HepG2 (cell line): ENCODE measurements at regions not wholly inside any gene's neighbourhood (a gene's known extent, or its start where the extent isn't known, plus 50 kb on each side); places are given as distances from the start of the nearest gene placed in this dataset.

Experiments used
- ADNP ChIP-seq: sonication (generic); formaldehyde crosslinking; IDR thresholded peaks from 2 replicates; pipeline ENCODE4 v1.4.0; 2020; ENCODE audit warnings: missing genetic modification reagents
- ASH2L ChIP-seq: fragments of 300-600, 200-600 bp; sonication (generic); IDR thresholded peaks from 2 replicates; pipeline ENCODE4 v1.7.0; 2017; ENCODE audit warnings: low read depth, mild to moderate bottlenecking, moderate library complexity, mixed read lengths, low read length; ENCODE audit not compliant: insufficient read length
- BCL6 ChIP-seq: IDR thresholded peaks from 2 replicates; pipeline ENCODE4 v1.6.1; 2016; ENCODE audit warnings: missing genetic modification reagents, missing compliant biosample characterization
- DMAP1 ChIP-seq: IDR thresholded peaks from 2 replicates; pipeline ENCODE4 v1.6.1; 2016
- ELF1 ChIP-seq: sonication (generic); formaldehyde crosslinking; IDR thresholded peaks from 2 replicates; pipeline ENCODE4 v1.4.0; 2020; ENCODE audit warnings: missing genetic modification reagents
- FOXO1 ChIP-seq: sonication (generic); formaldehyde crosslinking; IDR thresholded peaks from 2 replicates; pipeline ENCODE4 v1.4.0; 2020; ENCODE audit warnings: missing genetic modification reagents
- GATAD2A ChIP-seq: IDR thresholded peaks from 2 replicates; pipeline ENCODE4 v1.6.1; 2016
- HOXA3 ChIP-seq: sonication (generic); formaldehyde crosslinking; IDR thresholded peaks from 2 replicates; pipeline ENCODE4 v1.5.0; 2020; ENCODE audit warnings: missing genetic modification reagents
- STAG1 ChIP-seq: sonication (generic); formaldehyde crosslinking; IDR thresholded peaks from 2 replicates; pipeline ENCODE4 v1.4.0; 2020; ENCODE audit warnings: missing genetic modification reagents
- TP53 ChIP-seq: sonication (generic); formaldehyde crosslinking; conservative IDR thresholded peaks from 2 replicates; pipeline ENCODE4 v1.4.0; 2020; ENCODE audit warnings: missing genetic modification reagents
- YEATS4 ChIP-seq: sonication (generic); formaldehyde crosslinking; IDR thresholded peaks from 2 replicates; pipeline ENCODE4 v1.4.0; 2020; ENCODE audit warnings: missing genetic modification reagents, borderline replicate concordance
- ZNF230 ChIP-seq: sonication (generic); formaldehyde crosslinking; IDR thresholded peaks from 2 replicates; pipeline ENCODE4 v1.4.0; 2020; ENCODE audit warnings: mild to moderate bottlenecking, missing genetic modification reagents
- ZNF232 ChIP-seq: sonication (generic); formaldehyde crosslinking; IDR thresholded peaks from 2 replicates; pipeline ENCODE4 v1.4.0; 2020; ENCODE audit warnings: missing genetic modification reagents, borderline replicate concordance
- ZNF598 ChIP-seq: sonication (generic); formaldehyde crosslinking; IDR thresholded peaks from 2 replicates; pipeline ENCODE4 v1.5.1; 2020; ENCODE audit warnings: mild to moderate bottlenecking, missing genetic modification reagents, borderline replicate concordance
- ZNF619 ChIP-seq: sonication (generic); formaldehyde crosslinking; IDR thresholded peaks from 2 replicates; pipeline ENCODE4 v1.4.0; 2020; ENCODE audit warnings: mild to moderate bottlenecking, missing genetic modification reagents
- ZNF816 ChIP-seq: sonication (generic); formaldehyde crosslinking; IDR thresholded peaks from 2 replicates; pipeline ENCODE4 v1.8.0; 2022; ENCODE audit warnings: missing genetic modification reagents, mild to moderate bottlenecking, borderline replicate concordance
- ZSCAN31 ChIP-seq: sonication (generic); formaldehyde crosslinking; IDR thresholded peaks from 2 replicates; pipeline ENCODE4 v1.5.0; 2020; ENCODE audit warnings: low read depth, mild to moderate bottlenecking, missing genetic modification reagents
- TF ChIP-seq, protein P1 (sequence below): IDR thresholded peaks from 2 replicates; pipeline ENCODE4 v1.6.1; 2016
- TF ChIP-seq, protein P2 (sequence below): IDR thresholded peaks from 2 replicates; pipeline ENCODE4 v1.6.1; 2016; ENCODE audit warnings: mild to moderate bottlenecking
- TF ChIP-seq, protein P3 (sequence below): sonication (generic); formaldehyde crosslinking; IDR thresholded peaks from 2 replicates; pipeline ENCODE4 v1.5.1; 2020; ENCODE audit warnings: mild to moderate bottlenecking, missing genetic modification reagents
- TF ChIP-seq, protein P4 (sequence below): IDR thresholded peaks from 2 replicates; pipeline ENCODE4 v1.4.0; 2020; ENCODE audit warnings: mild to moderate bottlenecking, missing genetic modification reagents

DNA sequence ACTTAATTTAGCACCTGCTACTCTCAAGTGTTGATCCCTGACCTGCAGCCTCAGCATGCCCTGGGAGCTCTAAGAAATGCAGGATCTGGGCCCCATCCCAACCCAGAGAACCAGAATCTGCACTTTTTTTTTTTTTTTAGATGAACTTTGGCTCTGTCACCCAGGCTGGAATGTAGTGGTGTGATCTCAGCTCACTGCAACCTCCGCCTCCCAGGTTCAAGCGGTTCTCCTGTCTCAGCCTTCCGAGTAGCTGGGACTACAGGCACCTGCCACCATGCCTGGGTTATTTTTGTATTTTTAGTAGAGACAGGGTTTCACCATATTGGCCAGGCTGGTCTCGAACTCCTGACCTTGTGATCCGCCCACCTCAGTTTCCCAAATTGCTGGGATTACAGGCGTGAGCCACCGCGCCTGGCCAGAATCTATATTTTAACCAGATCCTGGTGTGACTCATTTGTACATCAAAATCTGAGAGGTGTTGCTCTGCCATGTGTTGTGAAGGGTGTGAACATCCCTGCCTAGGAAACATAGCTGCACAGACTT is 92.4 kb upstream of the SH3BP4 start (continued):
- TF ChIP-seq, protein P1, sequence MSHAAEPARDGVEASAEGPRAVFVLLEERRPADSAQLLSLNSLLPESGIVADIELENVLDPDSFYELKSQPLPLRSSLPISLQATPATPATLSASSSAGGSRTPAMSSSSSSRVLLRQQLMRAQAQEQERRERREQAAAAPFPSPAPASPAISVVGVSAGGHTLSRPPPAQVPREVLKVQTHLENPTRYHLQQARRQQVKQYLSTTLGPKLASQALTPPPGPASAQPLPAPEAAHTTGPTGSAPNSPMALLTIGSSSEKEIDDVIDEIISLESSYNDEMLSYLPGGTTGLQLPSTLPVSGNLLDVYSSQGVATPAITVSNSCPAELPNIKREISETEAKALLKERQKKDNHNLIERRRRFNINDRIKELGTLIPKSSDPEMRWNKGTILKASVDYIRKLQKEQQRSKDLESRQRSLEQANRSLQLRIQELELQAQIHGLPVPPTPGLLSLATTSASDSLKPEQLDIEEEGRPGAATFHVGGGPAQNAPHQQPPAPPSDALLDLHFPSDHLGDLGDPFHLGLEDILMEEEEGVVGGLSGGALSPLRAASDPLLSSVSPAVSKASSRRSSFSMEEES: peak; percentile 8; the same call in 1 of the 2 replicates
- TF ChIP-seq, protein P2, sequence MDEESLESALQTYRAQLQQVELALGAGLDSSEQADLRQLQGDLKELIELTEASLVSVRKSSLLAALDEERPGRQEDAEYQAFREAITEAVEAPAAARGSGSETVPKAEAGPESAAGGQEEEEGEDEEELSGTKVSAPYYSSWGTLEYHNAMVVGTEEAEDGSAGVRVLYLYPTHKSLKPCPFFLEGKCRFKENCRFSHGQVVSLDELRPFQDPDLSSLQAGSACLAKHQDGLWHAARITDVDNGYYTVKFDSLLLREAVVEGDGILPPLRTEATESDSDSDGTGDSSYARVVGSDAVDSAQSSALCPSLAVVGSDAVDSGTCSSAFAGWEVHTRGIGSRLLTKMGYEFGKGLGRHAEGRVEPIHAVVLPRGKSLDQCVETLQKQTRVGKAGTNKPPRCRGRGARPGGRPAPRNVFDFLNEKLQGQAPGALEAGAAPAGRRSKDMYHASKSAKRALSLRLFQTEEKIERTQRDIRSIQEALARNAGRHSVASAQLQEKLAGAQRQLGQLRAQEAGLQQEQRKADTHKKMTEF (CRISPR knock-in tag): peak; percentile 65
- TF ChIP-seq TP53 (CRISPR knock-in tag) (0 out of 2 replicates have a peak, but pooled peaks have one; percentile 26), ZNF816 (CRISPR knock-in tag) (peak; percentile 67; the same call in 1 of the 2 replicates), ZSCAN31 (peak; percentile 64; the same call in 1 of the 2 replicates), ZNF232 (CRISPR knock-in tag) (0 out of 2 replicates have a peak, but pooled peaks have one; percentile 84), YEATS4 (peak; percentile 54; the same call in 1 of the 2 replicates), HOXA3 (CRISPR knock-in tag) (peak; percentile 80), STAG1 (CRISPR knock-in tag) (peak; percentile 16), ZNF598 (CRISPR knock-in tag) (0 out of 2 replicates have a peak, but pooled peaks have one; percentile 42), ELF1 (CRISPR knock-in tag) (0 out of 2 replicates have a peak, but pooled peaks have one; percentile 19), ASH2L (peak; percentile 38), ADNP (CRISPR knock-in tag) (peak; percentile 75; the same call in 1 of the 2 replicates), BCL6 (0 out of 2 replicates have a peak, but pooled peaks have one; percentile 6), FOXO1 (CRISPR knock-in tag) (peak; percentile 47; the same call in 1 of the 2 replicates), DMAP1 (CRISPR knock-in tag) (peak; percentile 37; the same call in 1 of the 2 replicates), GATAD2A (CRISPR knock-in tag) (peak; percentile 83), ZNF619 (CRISPR knock-in tag) (peak; percentile 39; the same call in 1 of the 2 replicates), ZNF230 (CRISPR knock-in tag) (0 out of 2 replicates have a peak, but pooled peaks have one; percentile 59)
- TF ChIP-seq, protein P3, sequence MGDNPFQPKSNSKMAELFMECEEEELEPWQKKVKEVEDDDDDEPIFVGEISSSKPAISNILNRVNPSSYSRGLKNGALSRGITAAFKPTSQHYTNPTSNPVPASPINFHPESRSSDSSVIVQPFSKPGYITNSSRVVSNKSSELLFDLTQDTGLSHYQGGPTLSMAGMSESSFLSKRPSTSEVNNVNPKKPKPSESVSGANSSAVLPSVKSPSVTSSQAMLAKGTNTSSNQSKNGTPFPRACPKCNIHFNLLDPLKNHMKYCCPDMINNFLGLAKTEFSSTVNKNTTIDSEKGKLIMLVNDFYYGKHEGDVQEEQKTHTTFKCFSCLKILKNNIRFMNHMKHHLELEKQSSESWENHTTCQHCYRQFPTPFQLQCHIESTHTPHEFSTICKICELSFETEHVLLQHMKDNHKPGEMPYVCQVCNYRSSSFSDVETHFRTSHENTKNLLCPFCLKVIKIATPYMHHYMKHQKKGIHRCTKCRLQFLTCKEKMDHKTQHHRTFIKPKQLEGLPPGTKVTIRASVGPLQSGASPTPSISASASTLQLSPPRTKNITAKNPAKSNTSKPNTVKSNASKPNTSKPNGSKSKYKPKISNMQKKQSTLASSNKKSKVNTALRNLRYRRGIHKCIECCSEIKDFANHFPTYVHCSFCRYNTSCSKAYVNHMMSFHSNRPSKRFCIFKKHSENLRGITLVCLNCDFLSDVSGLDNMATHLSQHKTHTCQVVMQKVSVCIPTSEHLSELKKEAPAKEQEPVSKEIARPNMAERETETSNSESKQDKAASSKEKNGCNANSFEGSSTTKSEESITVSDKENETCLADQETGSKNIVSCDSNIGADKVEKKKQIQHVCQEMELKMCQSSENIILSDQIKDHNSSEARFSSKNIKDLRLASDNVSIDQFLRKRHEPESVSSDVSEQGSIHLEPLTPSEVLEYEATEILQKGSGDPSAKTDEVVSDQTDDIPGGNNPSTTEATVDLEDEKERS: peak; percentile 84; the same call in 1 of the 2 replicates
- TF ChIP-seq, protein P4, sequence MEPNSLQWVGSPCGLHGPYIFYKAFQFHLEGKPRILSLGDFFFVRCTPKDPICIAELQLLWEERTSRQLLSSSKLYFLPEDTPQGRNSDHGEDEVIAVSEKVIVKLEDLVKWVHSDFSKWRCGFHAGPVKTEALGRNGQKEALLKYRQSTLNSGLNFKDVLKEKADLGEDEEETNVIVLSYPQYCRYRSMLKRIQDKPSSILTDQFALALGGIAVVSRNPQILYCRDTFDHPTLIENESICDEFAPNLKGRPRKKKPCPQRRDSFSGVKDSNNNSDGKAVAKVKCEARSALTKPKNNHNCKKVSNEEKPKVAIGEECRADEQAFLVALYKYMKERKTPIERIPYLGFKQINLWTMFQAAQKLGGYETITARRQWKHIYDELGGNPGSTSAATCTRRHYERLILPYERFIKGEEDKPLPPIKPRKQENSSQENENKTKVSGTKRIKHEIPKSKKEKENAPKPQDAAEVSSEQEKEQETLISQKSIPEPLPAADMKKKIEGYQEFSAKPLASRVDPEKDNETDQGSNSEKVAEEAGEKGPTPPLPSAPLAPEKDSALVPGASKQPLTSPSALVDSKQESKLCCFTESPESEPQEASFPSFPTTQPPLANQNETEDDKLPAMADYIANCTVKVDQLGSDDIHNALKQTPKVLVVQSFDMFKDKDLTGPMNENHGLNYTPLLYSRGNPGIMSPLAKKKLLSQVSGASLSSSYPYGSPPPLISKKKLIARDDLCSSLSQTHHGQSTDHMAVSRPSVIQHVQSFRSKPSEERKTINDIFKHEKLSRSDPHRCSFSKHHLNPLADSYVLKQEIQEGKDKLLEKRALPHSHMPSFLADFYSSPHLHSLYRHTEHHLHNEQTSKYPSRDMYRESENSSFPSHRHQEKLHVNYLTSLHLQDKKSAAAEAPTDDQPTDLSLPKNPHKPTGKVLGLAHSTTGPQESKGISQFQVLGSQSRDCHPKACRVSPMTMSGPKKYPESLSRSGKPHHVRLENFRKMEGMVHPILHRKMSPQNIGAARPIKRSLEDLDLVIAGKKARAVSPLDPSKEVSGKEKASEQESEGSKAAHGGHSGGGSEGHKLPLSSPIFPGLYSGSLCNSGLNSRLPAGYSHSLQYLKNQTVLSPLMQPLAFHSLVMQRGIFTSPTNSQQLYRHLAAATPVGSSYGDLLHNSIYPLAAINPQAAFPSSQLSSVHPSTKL (CRISPR knock-in tag): peak; percentile 86
